H9 (cell line): ENCODE measurements at regions not wholly inside any gene's neighbourhood (a gene's known extent, or its start where the extent isn't known, plus 50 kb on each side); places are given as distances from the start of the nearest gene placed in this dataset.
A peak's percentile ranks its signal among the peaks of the same experiment; 100 is the strongest.

Experiments used
- DNase-seq: peaks from one replicate; pipeline ENCODE4 v3.0.0-alpha.2; 2017
- H2AFZ ChIP-seq: one replicate; pipeline ENCODE4 v1.6.1; 2013; ENCODE audit warnings: mild to moderate bottlenecking, low read length, control low read depth, moderate library complexity
- H2AK5ac ChIP-seq: 2 replicates; pipeline ENCODE4 v1.6.1; 2013; ENCODE audit warnings: low read length, control low read depth, mixed read lengths; ENCODE audit not compliant: insufficient read length
- H2BK120ac ChIP-seq: one replicate; pipeline ENCODE4 v1.6.1; 2013; ENCODE audit warnings: low read depth, mild to moderate bottlenecking, low read length, control low read depth, inconsistent platforms; ENCODE audit not compliant: poor library complexity, severe bottlenecking
- H2BK12ac ChIP-seq: 2 replicates; pipeline ENCODE4 v1.6.1; 2013; ENCODE audit warnings: low read length, control low read depth, mixed read lengths, low read depth; ENCODE audit not compliant: insufficient read length
- H2BK15ac ChIP-seq: 2 replicates; pipeline ENCODE4 v1.6.1; 2013; ENCODE audit warnings: low read depth, low read length, control low read depth
- H2BK20ac ChIP-seq: one replicate; pipeline ENCODE4 v1.6.1; 2013; ENCODE audit warnings: low read depth, mild to moderate bottlenecking, low read length, control low read depth, inconsistent platforms; ENCODE audit not compliant: poor library complexity, severe bottlenecking
- H2BK5ac ChIP-seq: 2 replicates; pipeline ENCODE4 v1.6.1; 2013; ENCODE audit warnings: low read length, control low read depth, mixed read lengths; ENCODE audit not compliant: insufficient read length
- H3K14ac ChIP-seq: 2 replicates; pipeline ENCODE4 v1.6.1; 2013; ENCODE audit warnings: low read length, control low read depth; ENCODE audit not compliant: insufficient read depth
- H3K18ac ChIP-seq: 2 replicates; pipeline ENCODE4 v1.6.1; 2013; ENCODE audit warnings: low read depth, mild to moderate bottlenecking, mixed read lengths, low read length, control low read depth; ENCODE audit not compliant: insufficient read length
- H3K23ac ChIP-seq: 2 replicates; pipeline ENCODE4 v1.6.1; 2013; ENCODE audit warnings: low read length, control low read depth, mixed read lengths, low read depth; ENCODE audit not compliant: insufficient read length
- H3K23me2 ChIP-seq: 2 replicates; pipeline ENCODE4 v1.6.1; 2013; ENCODE audit warnings: low read depth, mild to moderate bottlenecking, mixed read lengths, low read length, control low read depth; ENCODE audit not compliant: insufficient read length, poor library complexity, severe bottlenecking
- H3K27ac ChIP-seq: 2 replicates; pipeline ENCODE4 v1.5.1; 2013; ENCODE audit warnings: low read length, control low read depth, mixed read lengths, low read depth; ENCODE audit not compliant: insufficient read length
- H3K27me3 ChIP-seq: 2 replicates; pipeline ENCODE4 v1.6.1; 2013; ENCODE audit warnings: low read length, control low read depth, inconsistent platforms; ENCODE audit not compliant: insufficient read depth
- H3K4ac ChIP-seq: 2 replicates; pipeline ENCODE4 v1.6.1; 2013; ENCODE audit warnings: low read depth, mild to moderate bottlenecking, control low read depth, inconsistent platforms, low read length, moderate library complexity
- H3K4me1 ChIP-seq: 2 replicates; pipeline ENCODE4 v1.6.1; 2013; ENCODE audit warnings: low read length, control low read depth, inconsistent platforms; ENCODE audit not compliant: insufficient read depth
- H3K4me2 ChIP-seq: 2 replicates; pipeline ENCODE4 v1.6.1; 2013; ENCODE audit warnings: low read length, control low read depth, mixed read lengths; ENCODE audit not compliant: insufficient read length, insufficient read depth
- H3K56ac ChIP-seq: 2 replicates; pipeline ENCODE4 v1.6.1; 2013; ENCODE audit warnings: low read depth, mild to moderate bottlenecking, mixed read lengths, low read length, control low read depth; ENCODE audit not compliant: insufficient read length
- H3K79me1 ChIP-seq: 2 replicates; pipeline ENCODE4 v1.6.1; 2013; ENCODE audit warnings: low read depth, mild to moderate bottlenecking, moderate library complexity, low read length, control low read depth, inconsistent platforms; ENCODE audit not compliant: insufficient read depth, poor library complexity, severe bottlenecking
- H3K79me2 ChIP-seq: 2 replicates; pipeline ENCODE4 v1.6.1; 2013; ENCODE audit warnings: low read length, control low read depth, inconsistent platforms; ENCODE audit not compliant: insufficient read depth
- H3K9ac ChIP-seq: 2 replicates; pipeline ENCODE4 v1.6.1; 2013; ENCODE audit warnings: low read length, control low read depth, mixed read lengths; ENCODE audit not compliant: insufficient read length; ENCODE audit errors: extremely low read depth
- H3K9me3 ChIP-seq: one replicate; pipeline ENCODE4 v1.6.1; 2013; ENCODE audit warnings: low read depth, low read length, inconsistent platforms; ENCODE audit not compliant: control insufficient read depth
- H3T11ph ChIP-seq: one replicate; pipeline ENCODE4 v1.6.1; 2013; ENCODE audit warnings: mild to moderate bottlenecking, low read length, control low read depth, inconsistent platforms
- H4K20me1 ChIP-seq: one replicate; pipeline ENCODE4 v1.6.1; 2013; ENCODE audit not compliant: control insufficient read depth, insufficient read length, insufficient read depth
- H4K5ac ChIP-seq: 2 replicates; pipeline ENCODE4 v1.6.1; 2013; ENCODE audit warnings: low read depth, mild to moderate bottlenecking, mixed read lengths, low read length, control low read depth; ENCODE audit not compliant: insufficient read length
- H4K8ac ChIP-seq: replicated peaks from 2 replicates; pipeline ENCODE4 v1.6.1; 2013; ENCODE audit warnings: low read length, control low read depth, mixed read lengths, low read depth; ENCODE audit not compliant: insufficient read length
- H4K91ac ChIP-seq: 2 replicates; pipeline ENCODE4 v1.6.1; 2013; ENCODE audit warnings: low read depth, mild to moderate bottlenecking, moderate library complexity, mixed read lengths, low read length, control low read depth; ENCODE audit not compliant: insufficient read length
- H3K27ac Mint-ChIP-seq, 3 experiments: 2 replicates in 2 of 3; 3 replicates in 1 of 3; pipeline ENCODE4 v1.8.0; 2020 to 2021; ENCODE audit warnings: mixed read lengths in 3 of 3, mild to moderate bottlenecking in 1 of 3, moderate library complexity in 1 of 3
- H3K27me3 Mint-ChIP-seq: 2 replicates; pipeline ENCODE4 v1.8.0; 2021; ENCODE audit warnings: low read depth, mild to moderate bottlenecking, moderate library complexity, mixed read lengths
- H3K36me3 Mint-ChIP-seq, 3 experiments: 2 replicates in 2 of 3; 3 replicates in 1 of 3; pipeline ENCODE4 v1.8.0; 2020 to 2021; ENCODE audit warnings: low read depth in 3 of 3, mixed read lengths in 3 of 3; ENCODE audit not compliant: insufficient read depth in 1 of 3
- H3K4me1 Mint-ChIP-seq, 2 experiments: 2 replicates each; pipeline ENCODE4 v1.8.0; 2020; ENCODE audit warnings: mixed read lengths in 2 of 2
- H3K4me3 Mint-ChIP-seq, 2 experiments: 2 replicates in 1 of 2; 3 replicates in 1 of 2; pipeline ENCODE4 v1.8.0; 2020 to 2021; ENCODE audit warnings: mild to moderate bottlenecking in 2 of 2, mixed read lengths in 2 of 2, moderate library complexity in 1 of 2
- H3K9me3 Mint-ChIP-seq, 2 experiments: 2 replicates in 1 of 2; 3 replicates in 1 of 2; pipeline ENCODE4 v1.8.0; 2020; ENCODE audit warnings: mild to moderate bottlenecking in 2 of 2, mixed read lengths in 2 of 2, moderate library complexity in 1 of 2
- CTCF ChIP-seq: fragments of 200-600 bp; sonication (generic); conservative IDR thresholded peaks from 3 replicates; pipeline ENCODE4 v1.8.0; 2021; ENCODE audit warnings: antibody characterized with exemption, mild to moderate bottlenecking
- WGBS: extraction: QIAGEN DNeasy Blood & Tissue Kit; methylation state at CpG from one replicate; pipeline ENCODE4 v1.1.7; 2013; ENCODE audit warnings: missing lambda C conversion rate, low lambda C conversion rate, mixed read lengths; ENCODE audit not compliant: insufficient read length; ENCODE audit errors: extremely low coverage; 5-methylcytosine and 5-hydroxymethylcytosine counted together

GRCh38 chr7:25565949-25566348 is 337.7 kb upstream of the NPVF start:
- Histone ChIP-seq H3K79me1 (no peaks in the 10 kb centered on the region), H2BK120ac (no peak overlapping the region), H4K20me1 (no peaks in the 10 kb centered on the region), H3K4ac (no peak overlapping the region), H3K4me2 (no peak overlapping the region), H3K18ac (no peak overlapping the region), H3K79me2 (no peaks in the 10 kb centered on the region), H3K4me1 (no peaks in the 10 kb centered on the region), H2BK5ac (no peak overlapping the region), H3K56ac (no peak overlapping the region), H3K23me2 (no peaks in the 10 kb centered on the region), H2BK15ac (no peak overlapping the region), H3K9ac (no peak overlapping the region), H2BK20ac (no peak overlapping the region), H3K27me3 (no peaks in the 10 kb centered on the region), H2AFZ (no peak overlapping the region), H3K27ac (no peak overlapping the region), H2AK5ac (no peak overlapping the region), H3T11ph (no peak overlapping the region), H4K91ac (no peak overlapping the region), H2BK12ac (no peak overlapping the region), H4K5ac (no peak overlapping the region), H3K14ac (no peak overlapping the region), H4K8ac (no peak overlapping the region), H3K9me3 (no peaks in the 10 kb centered on the region), H3K23ac (no peak overlapping the region)
- no CpG with 5 or more reads among the region's 7 CpGs for WGBS
- Mint-ChIP-seq H3K4me3 (no peak overlapping the region), H3K27ac (no peak overlapping the region; a peak in 1 of 7 replicates), H3K36me3 (no peaks in the 10 kb centered on the region), H3K9me3 (no peaks in the 10 kb centered on the region), H3K27me3 (peaks cover 2% of the 10 kb centered on the region; the same call in 1 of the 2 replicates), H3K4me1 (peaks cover 13 to 15% of the 10 kb centered on the region in 2 experiments)
- DNase-seq, result peak; percentile 49
- peak; percentile 100 for TF ChIP-seq CTCF
